ENCODE measurements at regions not wholly inside any gene's neighbourhood (a gene's known extent, or its start where the extent isn't known, plus 50 kb on each side); places are given as distances from the start of the nearest gene placed in this dataset.

GRCh38 chr14:37824939-37825712 lies 229.7 kb downstream of the TTC6 start:
- no peaks in the 10 kb centered on the region for H3K9me3 ChIP-seq (ENCODE audit: low read length)
- no peak overlapping the region for H3K4me2 ChIP-seq (ENCODE audit: low read length)
- CTCF ChIA-PET (ENCODE audit: unreplicated experiment), result no interaction called here
- intact Hi-C loops (cut with micrococcal nuclease; ENCODE audit: unreplicated experiment), result no loop called here
- no peaks in the 10 kb centered on the region for H4K20me1 ChIP-seq (ENCODE audit: insufficient read depth, low read length)
- H3K4me1 ChIP-seq (ENCODE audit: insufficient read depth, low read length, poor library complexity, severe bottlenecking), result no peaks in the 10 kb centered on the region
- no peaks in the 10 kb centered on the region for H3K36me3 ChIP-seq (ENCODE audit: insufficient read depth, low read length)
- no peak for DNase-seq (ENCODE audit: low spot score)
- POLR2A ChIA-PET, result interaction anchor here (0.8 kb wide), 1 partner anchor 316 kb away, joined by 4 read pairs; no protein-coding TSS in a partner anchor
- TF ChIP-seq, protein P1, sequence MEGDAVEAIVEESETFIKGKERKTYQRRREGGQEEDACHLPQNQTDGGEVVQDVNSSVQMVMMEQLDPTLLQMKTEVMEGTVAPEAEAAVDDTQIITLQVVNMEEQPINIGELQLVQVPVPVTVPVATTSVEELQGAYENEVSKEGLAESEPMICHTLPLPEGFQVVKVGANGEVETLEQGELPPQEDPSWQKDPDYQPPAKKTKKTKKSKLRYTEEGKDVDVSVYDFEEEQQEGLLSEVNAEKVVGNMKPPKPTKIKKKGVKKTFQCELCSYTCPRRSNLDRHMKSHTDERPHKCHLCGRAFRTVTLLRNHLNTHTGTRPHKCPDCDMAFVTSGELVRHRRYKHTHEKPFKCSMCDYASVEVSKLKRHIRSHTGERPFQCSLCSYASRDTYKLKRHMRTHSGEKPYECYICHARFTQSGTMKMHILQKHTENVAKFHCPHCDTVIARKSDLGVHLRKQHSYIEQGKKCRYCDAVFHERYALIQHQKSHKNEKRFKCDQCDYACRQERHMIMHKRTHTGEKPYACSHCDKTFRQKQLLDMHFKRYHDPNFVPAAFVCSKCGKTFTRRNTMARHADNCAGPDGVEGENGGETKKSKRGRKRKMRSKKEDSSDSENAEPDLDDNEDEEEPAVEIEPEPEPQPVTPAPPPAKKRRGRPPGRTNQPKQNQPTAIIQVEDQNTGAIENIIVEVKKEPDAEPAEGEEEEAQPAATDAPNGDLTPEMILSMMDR (conservative IDR thresholded peaks at IDR 0.05; ENCODE audit: low read length), result no peak
- no peak for TF ChIP-seq EZH2phosphoT487 (IDR thresholded peaks at IDR 0.05; ENCODE audit: borderline replicate concordance, low read depth, low read length)
- no TSS peak for BruUV-seq (replicated peaks)
- no peaks in the 10 kb centered on the region for H3K9me2 ChIP-seq (ENCODE audit: insufficient read depth, low read length)
- H3K4me3 ChIP-seq (ENCODE audit: low read depth, low read length, poor library complexity, severe bottlenecking), result no peak overlapping the region
- no peak overlapping the region for H2AFZ ChIP-seq (ENCODE audit: low read length)
- H3K79me2 ChIP-seq (ENCODE audit: insufficient read depth, low read depth, low read length), result no peaks in the 10 kb centered on the region
- no peak overlapping the region for H3K27ac ChIP-seq (ENCODE audit: low read depth, low read length, poor library complexity, severe bottlenecking)

- Histone ChIP-seq H3K9me2 (ENCODE audit: insufficient read depth, low read length) (no peaks in the 10 kb centered on the region), H3K27ac (ENCODE audit: low read depth, low read length, poor library complexity, severe bottlenecking) (no peak overlapping the region), H4K20me1 (ENCODE audit: insufficient read depth, low read length) (no peaks in the 10 kb centered on the region), H3K79me2 (ENCODE audit: insufficient read depth, low read depth, low read length) (no peaks in the 10 kb centered on the region), H3K9me3 (ENCODE audit: low read length) (no peaks in the 10 kb centered on the region), H3K4me1 (ENCODE audit: insufficient read depth, low read length, poor library complexity, severe bottlenecking) (no peaks in the 10 kb centered on the region), H3K36me3 (ENCODE audit: insufficient read depth, low read length) (no peaks in the 10 kb centered on the region), H2AFZ (ENCODE audit: low read length) (no peak overlapping the region), H3K4me2 (ENCODE audit: low read length) (no peak overlapping the region), H3K4me3 (ENCODE audit: low read depth, low read length, poor library complexity, severe bottlenecking) (no peak overlapping the region)
- POLR2A ChIA-PET, result interaction anchor here (0.7 kb wide), 1 partner anchor 9 kb away, joined by 4 read pairs; no protein-coding TSS in a partner anchor
- CTCF ChIA-PET (ENCODE audit: unreplicated experiment), result no interaction called here
- no TSS peak for BruUV-seq (replicated peaks)
- no peak for DNase-seq (ENCODE audit: low spot score)
- TF ChIP-seq, protein P1 (conservative IDR thresholded peaks at IDR 0.05; ENCODE audit: low read length), result no peak
- no peak for TF ChIP-seq EZH2phosphoT487 (IDR thresholded peaks at IDR 0.05; ENCODE audit: borderline replicate concordance, low read depth, low read length)
- intact Hi-C loops (cut with micrococcal nuclease; ENCODE audit: unreplicated experiment), result no loop called here
Observed at GRCh38 chr14:37826869-37827268, 231.4 kb downstream of the TTC6 start.

GRCh38 chr14:37830271-37830670 lies 234.8 kb downstream of the TTC6 start:
- no peak overlapping the region for H3K4me2 ChIP-seq (ENCODE audit: low read length)
- no peaks in the 10 kb centered on the region for H3K36me3 ChIP-seq (ENCODE audit: insufficient read depth, low read length)
- no peaks in the 10 kb centered on the region for H4K20me1 ChIP-seq (ENCODE audit: insufficient read depth, low read length)
- ChIA-PET CTCF (ENCODE audit: unreplicated experiment) (no interaction called here), POLR2A (no interaction called here)
- no peak overlapping the region for H3K4me3 ChIP-seq (ENCODE audit: low read depth, low read length, poor library complexity, severe bottlenecking)
- no peak for TF ChIP-seq EZH2phosphoT487 (IDR thresholded peaks at IDR 0.05; ENCODE audit: borderline replicate concordance, low read depth, low read length)
- TF ChIP-seq, protein P1 (conservative IDR thresholded peaks at IDR 0.05; ENCODE audit: low read length), result no peak
- no peak overlapping the region for H2AFZ ChIP-seq (ENCODE audit: low read length)
- intact Hi-C loops (cut with micrococcal nuclease; ENCODE audit: unreplicated experiment), result no loop called here
- H3K9me2 ChIP-seq (ENCODE audit: insufficient read depth, low read length), result no peaks in the 10 kb centered on the region
- no peak for DNase-seq (ENCODE audit: low spot score)
- no TSS peak for BruUV-seq (replicated peaks)
- no peaks in the 10 kb centered on the region for H3K79me2 ChIP-seq (ENCODE audit: insufficient read depth, low read depth, low read length)
- no peak overlapping the region for H3K27ac ChIP-seq (ENCODE audit: low read depth, low read length, poor library complexity, severe bottlenecking)
- H3K4me1 ChIP-seq (ENCODE audit: insufficient read depth, low read length, poor library complexity, severe bottlenecking), result no peaks in the 10 kb centered on the region
- H3K9me3 ChIP-seq (ENCODE audit: low read length), result no peaks in the 10 kb centered on the region
